Stimulated activated CD4-positive, alpha-beta T cell treated with anti-CD3 and anti-CD28 coated beads, Interleukin-2, amount 100 ng/mL, for 24 hours (primary cell): ENCODE measurements at regions not wholly inside any gene's neighbourhood (a gene's known extent, or its start where the extent isn't known, plus 50 kb on each side); places are given as distances from the start of the nearest gene placed in this dataset.
"Not testable (repeated sequence)": the region's sequence is repeated elsewhere in the genome, so short reads cannot be mapped to it uniquely, and the experiment has no call there.

ENCODE experiments used
- DNase-seq, 2 donors: peaks; one replicate each; pipeline ENCODE4 v3.0.0-alpha.2; 2020

GRCh38 chr15:59894835-59895234 is 109.3 kb upstream of the FOXB1 start:
- no peak for DNase-seq

GRCh38 chr15:59892985-59893384 is 111.1 kb upstream of the FOXB1 start:
- no peak for DNase-seq

GRCh38 chr15:59887870-59888269 is 116.2 kb upstream of the FOXB1 start:
- not testable (repeated sequence) for DNase-seq

DNA sequence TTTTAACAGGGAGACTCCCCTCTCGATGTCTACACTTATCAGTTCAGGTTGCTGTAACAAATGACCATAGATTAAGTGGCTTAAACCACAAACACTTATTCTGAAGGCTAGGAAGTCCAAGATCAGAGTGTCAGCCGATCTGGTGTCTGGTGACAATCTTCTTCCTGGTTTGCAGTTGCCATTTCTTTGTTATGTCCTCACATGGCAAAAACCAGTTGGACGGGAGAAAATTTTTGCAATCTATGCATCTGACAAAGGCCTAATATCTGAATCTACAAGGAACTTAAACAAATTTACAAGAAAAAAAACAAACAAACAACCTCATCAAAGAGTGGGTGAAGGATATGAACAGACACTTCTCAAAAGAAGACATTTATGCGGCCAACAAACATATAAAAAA is 116.9 kb upstream of the FOXB1 start:
- no peak for DNase-seq

DNA sequence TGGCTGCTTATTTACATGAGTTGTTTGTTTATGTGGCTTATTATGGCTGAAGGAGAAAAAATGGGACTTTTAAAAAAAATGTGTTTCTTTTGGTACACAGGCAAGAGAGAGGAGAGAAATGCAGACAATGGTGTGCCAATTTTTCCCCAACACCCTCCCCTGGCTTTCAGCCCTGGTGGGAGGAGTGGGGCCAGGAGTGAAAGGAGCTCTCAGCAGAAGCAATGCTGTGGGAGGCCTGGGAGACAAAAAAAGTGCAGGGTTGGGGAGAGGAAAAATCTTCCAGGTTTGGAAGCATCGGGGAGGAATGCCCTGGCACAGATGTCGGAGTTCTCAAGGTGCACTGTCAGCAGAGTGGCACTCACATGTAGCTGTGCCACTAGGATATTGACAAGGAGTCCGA is 117.7 kb upstream of the FOXB1 start:
- DNase-seq = no peak

DNA sequence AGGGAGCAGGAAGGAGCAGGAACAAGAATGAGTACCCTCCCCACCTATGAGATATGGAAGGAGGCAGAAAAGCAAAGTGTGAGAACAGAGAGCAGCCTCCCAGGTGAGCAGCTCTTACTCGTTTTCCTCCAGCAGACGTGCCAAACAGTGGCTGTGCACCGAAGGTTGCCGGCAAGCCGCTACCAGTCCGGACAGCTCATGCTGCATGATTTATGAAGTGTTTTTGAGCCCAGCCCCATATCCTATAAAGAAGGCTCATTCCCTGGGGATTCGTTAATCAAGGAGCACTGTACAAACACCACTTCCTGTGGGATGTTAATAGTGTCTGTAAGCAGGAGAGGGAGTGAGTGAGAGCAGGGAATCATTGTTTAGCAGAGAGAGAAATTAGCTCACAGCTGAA is 118.3 kb upstream of the FOXB1 start:
- DNase-seq = no peak

GRCh38 chr15:59879506-59880265 is 124.4 kb upstream of the FOXB1 start:
- DNase-seq = no peak

DNA sequence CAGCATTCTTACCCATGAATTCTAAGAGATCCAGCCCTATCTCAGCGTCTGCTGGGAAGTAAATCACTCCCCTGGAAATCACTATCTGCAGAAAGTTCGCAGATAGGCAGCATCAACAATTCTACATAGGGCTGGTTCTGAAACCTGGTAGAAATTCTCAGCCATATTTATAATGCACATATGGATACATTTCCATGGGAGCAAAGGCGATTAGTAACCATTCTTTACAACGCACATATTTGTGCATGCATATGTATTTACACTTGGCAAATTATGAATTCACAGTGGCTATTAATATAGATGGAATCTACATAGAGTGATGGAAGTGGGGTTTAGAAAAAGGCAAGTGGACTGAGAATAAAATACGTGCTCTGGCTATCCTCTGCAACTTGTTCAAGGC is 128.0 kb upstream of the FOXB1 start:
- DNase-seq = no peak

- no peak for DNase-seq
These were observed 130.4 kb upstream of the FOXB1 start for GRCh38 chr15:59873644-59874272.

DNA sequence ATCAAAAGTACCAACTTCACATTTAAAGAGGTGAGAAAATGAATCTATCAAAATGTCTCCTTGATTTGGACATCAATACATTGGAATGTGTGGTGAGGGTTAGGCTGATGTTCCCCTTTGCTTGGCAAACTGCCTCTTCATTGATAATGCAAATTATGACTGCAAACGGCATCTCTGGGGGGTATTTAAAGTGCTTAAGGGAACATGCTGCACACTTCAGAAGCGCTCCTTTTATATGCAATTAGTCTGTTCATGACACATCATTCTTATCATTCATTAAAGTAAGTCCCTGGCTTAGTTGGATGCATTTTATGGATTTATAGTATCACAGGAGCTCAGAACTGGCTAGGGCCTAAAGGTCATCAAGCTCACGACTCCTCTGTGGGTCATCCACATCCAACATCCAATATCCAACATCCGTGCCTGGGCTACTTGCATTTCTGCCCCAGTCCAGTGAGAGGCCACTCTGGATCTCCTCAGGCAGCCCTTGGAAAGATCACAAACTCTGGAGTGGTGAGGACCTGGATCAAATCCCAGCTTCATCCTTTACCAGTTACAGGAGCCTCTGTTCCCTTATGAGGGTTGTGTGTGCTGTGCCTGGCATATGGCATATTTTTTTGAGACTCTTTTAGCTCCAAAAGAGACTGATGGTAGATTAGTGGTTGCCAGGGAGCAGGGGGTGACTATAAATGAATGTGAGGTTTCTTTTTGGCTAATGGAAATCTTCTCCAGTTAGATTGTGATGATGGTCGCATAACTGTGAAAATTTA is 136.8 kb upstream of the FOXB1 start:
- no peak for DNase-seq

DNA sequence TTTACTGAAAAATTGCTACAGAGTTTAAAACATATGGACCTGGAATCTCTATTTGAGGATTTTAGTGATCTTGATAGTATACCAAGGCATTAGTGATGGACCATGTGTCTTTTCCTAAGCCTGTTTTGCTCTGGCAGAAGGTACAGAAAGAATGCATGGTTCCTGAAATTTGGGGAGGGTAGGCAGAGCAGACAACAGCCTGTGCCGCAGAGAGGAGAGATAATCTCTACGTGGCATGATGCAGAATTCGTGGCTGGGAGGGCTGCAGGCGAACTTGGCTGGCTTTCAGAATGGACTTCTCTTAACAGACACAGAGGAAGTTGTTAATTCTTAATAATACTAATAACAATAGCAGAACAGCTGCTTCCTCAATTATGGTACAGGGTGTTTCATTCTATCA is 137.5 kb upstream of the FOXB1 start:
- DNase-seq = no peak

DNA sequence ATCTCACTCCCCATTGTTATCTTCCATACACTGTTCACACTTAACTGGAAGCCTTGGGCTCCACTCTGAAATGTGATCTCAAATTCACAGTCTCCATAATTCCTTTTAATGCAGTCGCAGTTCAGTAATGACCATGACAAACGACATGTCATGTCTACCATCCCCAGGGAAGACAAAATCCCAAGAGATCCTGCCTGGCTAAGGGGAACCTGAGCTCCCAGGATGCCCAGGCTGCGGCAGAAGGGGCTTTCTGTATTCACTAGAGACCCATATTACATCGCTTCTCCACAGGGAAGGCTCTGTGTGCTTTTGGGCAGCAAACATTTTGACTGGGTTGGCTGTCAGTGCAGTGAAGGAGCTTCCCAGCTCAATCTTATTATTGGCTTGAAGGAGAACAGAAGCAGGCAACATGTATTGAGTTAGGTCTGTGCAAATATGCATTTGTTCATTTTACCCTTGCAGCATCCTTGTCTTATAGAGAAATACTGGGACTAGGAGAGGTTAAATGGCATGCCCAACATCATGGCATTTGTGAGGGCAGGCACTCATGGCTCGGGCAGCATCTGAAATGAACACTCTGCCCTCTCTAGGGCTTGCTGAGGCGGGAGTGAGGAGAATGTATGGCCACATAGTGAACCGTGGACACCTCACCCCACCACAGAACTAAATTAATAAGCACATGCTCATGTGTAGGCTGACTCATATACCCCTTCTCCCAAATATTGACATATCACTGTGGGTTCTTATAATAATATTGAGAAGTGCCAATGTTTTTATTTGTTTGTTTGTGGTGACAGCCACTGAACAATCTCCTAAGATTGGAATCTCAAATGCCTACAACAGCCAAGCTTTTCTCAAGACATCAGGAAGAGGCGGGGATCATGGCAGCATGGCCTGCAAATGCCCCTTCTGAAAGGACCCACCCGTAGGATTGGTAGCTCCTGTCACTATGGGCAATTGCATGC is 141.6 kb upstream of the FOXB1 start:
- DNase-seq = no peak

- DNase-seq = no peak
These were observed 156.1 kb upstream of the FOXB1 start for GRCh38 chr15:59847968-59848367.

- DNase-seq = no peak
These were observed 156.9 kb upstream of the BNIP2 start for GRCh38 chr15:59845942-59846499.

GRCh38 chr15:59843609-59844008 is 154.5 kb upstream of the BNIP2 start:
- DNase-seq = no peak

DNA sequence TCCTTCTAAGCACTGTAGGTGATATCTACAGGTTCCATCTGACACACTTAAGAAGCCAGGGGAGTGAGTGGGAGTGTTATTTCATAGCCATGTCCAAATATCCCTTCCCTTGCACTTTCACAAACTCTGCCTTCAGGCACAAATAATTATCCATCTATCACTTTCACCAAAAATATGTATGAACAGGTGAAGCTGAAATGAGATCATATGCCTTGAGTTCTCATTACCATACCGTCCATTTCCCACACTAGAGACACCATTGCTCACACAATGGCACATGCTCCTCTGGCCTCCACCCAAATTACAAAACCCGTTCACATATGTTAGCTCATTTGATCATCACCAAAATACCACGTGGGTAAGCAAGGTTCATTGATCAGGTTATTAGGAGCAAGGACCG is 151.9 kb upstream of the BNIP2 start:
- DNase-seq = no peak

GRCh38 chr15:59839906-59840305 is 150.8 kb upstream of the BNIP2 start:
- DNase-seq = no peak

- DNase-seq = no peak
These were observed 149.8 kb upstream of the BNIP2 start for GRCh38 chr15:59838900-59839299.

DNA sequence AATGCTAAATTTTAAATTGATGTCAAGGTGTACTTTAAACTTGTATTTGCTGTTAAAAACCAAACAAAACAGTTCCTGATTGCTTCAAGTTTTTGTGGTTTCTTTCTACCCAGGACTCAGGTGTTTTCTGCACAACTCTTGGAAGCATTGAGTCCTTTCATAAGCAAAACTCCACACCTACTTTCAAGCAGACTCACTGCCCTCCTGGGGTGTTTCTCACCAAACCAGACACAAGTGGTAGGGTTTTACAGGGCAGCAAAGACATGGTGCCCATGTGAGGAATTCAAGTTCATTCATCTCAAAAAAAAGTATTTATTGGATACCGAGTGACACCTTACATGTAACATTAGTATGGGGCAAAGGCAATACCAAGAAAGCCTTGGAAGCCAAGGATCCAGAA is 146.7 kb upstream of the BNIP2 start:
- no peak for DNase-seq

GRCh38 chr15:59834528-59834927 is 145.4 kb upstream of the BNIP2 start:
- DNase-seq = no peak

GRCh38 chr15:59833366-59833765 is 144.2 kb upstream of the BNIP2 start:
- no peak for DNase-seq

DNA sequence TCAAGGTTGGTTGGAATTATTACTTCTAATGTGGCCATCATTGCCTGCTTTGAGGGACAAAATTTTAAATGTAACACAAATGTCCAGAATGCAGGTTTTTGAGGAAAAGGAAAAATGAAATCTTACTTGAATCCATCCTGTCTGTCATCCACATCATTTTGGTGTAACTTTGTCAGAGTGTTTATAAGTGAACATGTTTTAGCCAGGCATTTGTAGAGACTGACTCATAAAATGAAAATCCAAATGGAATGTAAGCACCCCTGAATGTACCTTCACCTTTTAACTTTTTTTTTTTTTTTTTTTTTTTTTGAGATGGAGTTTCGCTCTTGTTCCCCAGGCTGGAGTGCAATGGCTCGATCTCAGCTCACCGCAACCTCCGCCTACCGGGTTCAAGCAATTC is 141.8 kb upstream of the BNIP2 start:
- DNase-seq = no peak

DNA sequence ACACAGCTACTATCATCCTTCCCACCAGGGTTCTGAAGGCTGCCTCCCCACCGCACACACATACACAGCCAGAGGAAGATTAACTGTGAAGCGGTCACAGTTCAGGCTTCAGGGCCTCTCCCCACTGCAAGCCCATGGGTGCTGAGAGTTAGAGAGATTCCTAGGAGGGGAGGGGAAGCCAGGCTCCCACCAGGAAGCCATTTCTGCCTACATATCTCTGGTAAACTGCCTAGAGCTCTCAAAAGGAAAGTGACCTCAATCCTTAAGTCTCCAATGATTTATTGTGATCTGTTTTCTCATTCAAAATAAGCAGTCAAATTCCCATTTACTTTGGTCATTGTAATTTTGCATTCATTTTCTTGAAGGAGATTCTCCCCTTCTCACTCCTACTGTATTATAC is 141.0 kb upstream of the BNIP2 start:
- DNase-seq = no peak
